GM12865 (cell line): ENCODE measurements at regions not wholly inside any gene's neighbourhood (a gene's known extent, or its start where the extent isn't known, plus 50 kb on each side); places are given as distances from the start of the nearest gene placed in this dataset.

Experiments
- DNase-seq: peaks from one replicate; pipeline ENCODE4 v3.0.0; 2010; ENCODE audit warnings: low read depth
- H3K4me3 ChIP-seq: 2 replicates; pipeline ENCODE4 v1.5.1; 2011; ENCODE audit warnings: mild to moderate bottlenecking, low read depth, low read length, control low read depth
- CTCF ChIP-seq: IDR thresholded peaks from 2 replicates; pipeline ENCODE4 v1.5.1; 2011; ENCODE audit warnings: low read length, control low read depth, low read depth, inconsistent platforms; ENCODE audit not compliant: insufficient read depth; ENCODE audit errors: missing control alignments

DNA sequence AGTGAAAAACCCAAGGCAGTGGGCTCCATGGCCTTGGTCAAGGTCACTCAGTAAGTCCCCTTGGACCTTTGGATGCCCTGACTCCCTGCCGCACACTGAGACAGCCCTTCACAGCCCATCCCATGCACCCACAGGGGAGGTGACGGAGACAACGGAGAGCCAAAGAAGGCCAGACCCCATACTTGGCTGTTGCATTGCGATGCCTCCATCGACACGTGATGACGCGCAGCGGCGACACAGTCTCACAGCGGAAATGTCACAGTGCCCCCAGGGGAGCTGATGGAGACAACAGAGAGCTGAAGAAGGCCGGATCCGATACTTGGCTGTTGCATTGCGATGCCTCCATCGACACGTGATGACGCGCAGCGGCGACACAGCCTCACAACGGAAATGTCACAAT is 282.4 kb downstream of the TEX29 start:
- DNase-seq, result no peak
- no peak for TF ChIP-seq CTCF
- no peak overlapping the region for H3K4me3 ChIP-seq

DNA sequence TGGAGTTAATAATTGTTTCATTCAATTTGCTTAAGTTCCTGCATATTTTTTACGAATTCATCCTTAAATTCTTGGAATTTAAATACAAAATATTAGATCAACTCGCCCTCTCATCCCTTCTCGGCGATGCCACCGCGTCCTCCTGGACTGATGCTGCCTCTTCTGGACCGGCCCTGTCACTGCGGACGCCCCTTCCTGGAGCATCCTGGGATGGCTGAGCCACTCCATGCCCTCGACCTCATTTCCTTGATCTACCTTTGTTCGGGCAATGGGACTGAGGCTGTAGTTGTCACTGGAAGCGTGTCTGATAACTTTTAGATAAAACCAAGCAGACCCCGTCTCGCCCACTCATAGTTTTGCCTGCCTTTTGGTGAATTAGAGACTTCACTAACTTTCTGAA is 283.7 kb downstream of the TEX29 start:
- H3K4me3 ChIP-seq, result no peak overlapping the region
- no peak for TF ChIP-seq CTCF
- no peak for DNase-seq

- no peak for DNase-seq
- TF ChIP-seq CTCF, result no peak
Observed at GRCh38 chr13:111608556-111608955, 288.1 kb downstream of the TEX29 start.

GRCh38 chr13:111609631-111610030 is 289.2 kb downstream of the TEX29 start:
- DNase-seq, result no peak
- H3K4me3 ChIP-seq, result no peak overlapping the region
- no peak for TF ChIP-seq CTCF

More at GRCh38 chr13:111608556-111608955, 288.1 kb downstream of the TEX29 start:
- no peak overlapping the region for H3K4me3 ChIP-seq

DNA sequence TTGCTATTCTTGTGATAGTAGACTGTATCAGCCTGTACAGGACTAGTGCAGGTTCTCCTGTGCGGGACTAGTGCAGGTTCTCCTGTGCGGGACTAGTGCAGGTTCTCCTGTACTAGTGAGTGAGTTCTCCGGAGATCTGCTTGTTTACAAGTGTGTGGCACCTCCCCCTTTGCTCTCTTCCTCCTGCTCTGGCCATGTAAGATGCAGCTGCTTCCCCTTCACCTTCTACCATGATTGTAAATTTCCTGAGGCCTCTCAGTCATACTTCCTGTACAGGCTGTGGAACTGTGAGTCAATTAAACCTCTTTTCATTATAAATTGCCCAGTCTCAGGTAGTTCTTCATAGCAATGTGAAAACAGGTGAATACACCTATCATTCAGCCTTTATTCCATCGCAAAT is 289.6 kb downstream of the TEX29 start:
- TF ChIP-seq CTCF, result no peak
- no peak overlapping the region for H3K4me3 ChIP-seq
- no peak for DNase-seq

DNA sequence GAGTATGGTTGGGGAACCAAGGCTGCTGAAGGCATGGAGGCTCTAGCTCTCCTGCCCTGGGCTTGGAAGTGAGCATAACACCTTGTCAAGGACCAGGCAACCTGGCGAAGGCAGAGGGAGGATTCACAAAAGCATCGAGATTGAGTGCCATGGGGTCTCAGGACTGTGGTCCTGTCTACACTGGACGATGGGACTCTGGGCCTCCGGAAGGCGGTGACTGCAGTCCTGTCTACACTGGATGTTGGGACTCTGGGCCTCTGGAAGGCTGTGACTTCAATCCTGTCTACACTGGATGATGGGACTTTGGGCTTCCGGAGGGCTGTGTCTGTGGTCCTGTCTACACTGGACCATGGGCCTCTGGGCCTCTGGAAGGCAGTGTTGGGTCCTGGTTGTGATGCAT is 290.4 kb downstream of the TEX29 start:
- DNase-seq, result no peak
- TF ChIP-seq CTCF, result no peak
- H3K4me3 ChIP-seq, result no peak overlapping the region

DNA sequence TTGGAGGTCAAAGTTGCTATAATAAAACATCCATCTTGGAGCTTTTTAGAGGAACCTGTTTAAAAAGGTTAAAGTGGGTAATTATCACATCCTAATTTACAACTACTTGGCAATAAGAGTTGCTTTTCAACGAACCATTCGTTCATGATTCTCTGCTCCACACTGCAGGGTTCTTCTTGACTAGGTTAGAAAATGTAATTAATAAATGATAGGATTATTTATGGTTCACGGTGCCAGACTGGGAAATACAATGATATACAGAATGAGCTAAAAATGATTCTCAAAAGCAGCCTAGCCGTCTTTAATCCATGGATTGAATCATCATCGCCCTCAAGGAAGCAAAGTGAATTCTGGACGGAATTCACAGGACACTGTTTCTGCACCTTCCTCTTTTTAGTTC is 291.2 kb downstream of the TEX29 start:
- H3K4me3 ChIP-seq, result no peak overlapping the region
- no peak for TF ChIP-seq CTCF
- no peak for DNase-seq
